ENCODE measurements at regions not wholly inside any gene's neighbourhood (a gene's known extent, or its start where the extent isn't known, plus 50 kb on each side); places are given as distances from the start of the nearest gene placed in this dataset.

DNA sequence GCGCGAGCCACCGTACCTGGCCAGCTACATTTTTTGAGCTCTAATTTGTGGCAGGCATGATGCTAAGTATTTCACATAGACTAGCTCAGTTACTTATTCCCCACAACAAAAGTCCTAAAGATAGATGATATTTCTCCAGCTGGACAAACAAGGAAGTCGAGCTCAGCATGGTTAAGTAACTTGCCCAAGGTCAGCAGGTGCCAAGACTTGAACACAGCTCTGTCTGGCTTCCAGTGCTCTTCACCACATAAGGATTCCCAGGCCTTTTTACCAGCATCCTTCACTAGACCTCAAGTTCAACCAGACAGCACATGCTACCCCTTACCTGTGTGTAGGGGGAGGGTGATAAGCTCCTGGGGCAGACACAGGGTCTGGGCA is 177.3 kb upstream of the NCAM1 start:
- DNase-seq (ENCODE audit: low spot score) = no peak

DNA sequence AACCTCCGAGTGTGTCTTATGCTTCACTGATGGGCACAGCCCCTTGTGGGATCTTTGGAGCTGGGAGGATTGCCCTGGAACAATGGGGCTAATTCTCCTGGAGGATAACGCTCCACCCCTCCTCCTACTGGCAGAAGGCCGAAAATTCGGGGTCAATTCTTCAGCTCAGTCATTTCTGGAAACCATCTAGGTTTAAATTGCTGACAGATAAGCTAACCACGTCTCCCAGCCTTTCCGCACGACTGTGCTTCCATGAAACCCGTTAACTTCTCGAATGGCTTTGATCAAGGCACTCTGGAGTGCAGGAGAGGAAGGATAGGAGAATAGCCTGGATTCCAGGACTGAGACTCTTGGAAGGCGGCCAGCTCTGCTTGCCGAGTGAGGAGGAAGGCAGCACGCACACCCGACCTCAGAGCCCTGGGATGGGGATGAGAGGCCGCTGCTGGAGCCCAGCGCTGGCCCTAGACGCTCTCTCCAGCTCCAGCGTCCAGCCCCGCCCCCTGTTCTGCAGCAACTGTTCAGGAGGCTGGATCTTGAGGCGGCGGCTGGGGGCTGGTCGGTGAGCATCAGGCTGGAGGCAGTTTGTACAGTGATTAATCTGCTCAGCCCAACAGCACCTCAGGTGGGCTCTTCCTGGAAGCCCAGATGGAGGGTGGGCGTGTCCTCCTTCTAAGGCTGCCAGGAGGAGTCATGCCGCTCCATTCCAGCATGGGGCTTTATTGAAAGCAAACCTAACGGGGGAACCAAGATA is 176.7 kb upstream of the NCAM1 start:
- no peak for DNase-seq (ENCODE audit: low spot score)

DNA sequence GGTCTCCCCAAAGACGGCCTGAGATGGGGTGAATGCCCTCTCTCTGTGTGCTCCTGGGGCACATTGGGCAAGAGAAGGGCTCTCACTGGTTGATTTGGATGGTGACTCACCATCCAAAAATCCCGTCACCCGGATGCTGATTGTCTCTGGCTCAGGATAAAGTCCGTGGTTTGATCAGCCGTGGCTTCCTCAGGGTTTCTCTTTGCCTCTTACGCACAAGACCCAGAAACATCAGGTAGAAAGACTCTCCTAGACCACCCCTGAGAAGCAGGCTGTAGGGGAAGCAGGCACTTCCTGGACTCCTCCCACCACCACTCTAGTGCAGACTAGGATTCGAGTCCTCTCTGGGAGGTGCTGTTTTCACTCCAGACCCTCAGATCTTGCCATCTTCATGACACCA is 176.1 kb upstream of the NCAM1 start:
- DNase-seq (ENCODE audit: low spot score) = no peak

DNA sequence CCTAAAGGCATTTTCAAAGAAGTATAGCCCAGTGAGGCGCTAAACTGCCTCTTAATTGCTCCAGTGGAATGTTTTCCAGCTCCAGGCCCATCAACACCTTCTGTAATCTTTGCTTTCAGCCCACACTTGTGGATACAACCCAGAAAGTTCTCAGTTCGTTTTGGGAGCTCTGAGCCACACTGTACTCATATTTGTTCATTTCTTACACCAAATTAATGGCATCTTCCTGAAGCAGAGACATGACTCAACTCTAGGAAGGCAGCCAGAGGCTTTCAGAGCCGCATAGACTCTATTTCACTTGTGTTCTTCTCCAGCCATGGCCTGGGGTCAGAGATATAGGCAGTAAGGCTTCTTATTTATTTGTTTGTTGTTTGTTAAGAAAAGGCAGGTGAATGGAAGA is 175.5 kb upstream of the NCAM1 start:
- no peak for DNase-seq (ENCODE audit: low spot score)

DNA sequence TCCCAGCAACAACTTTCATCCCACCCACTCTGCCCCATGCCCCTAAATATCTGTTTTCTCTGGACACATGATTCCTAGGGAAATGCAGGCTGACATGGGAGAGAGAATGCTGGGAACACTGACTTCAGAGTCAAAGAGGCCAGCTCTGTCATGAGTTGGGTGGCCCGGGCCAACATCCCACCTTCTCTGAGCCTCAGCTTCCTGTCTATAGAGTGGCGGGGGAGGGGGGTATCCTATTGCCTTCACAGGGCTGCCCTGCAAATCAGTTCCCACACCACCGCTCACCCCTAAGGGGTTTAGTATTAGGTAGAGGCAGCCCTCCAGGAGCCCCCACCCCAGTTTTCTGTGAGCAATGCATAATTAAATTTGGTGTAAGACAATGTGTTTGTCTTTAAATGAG is 175.0 kb upstream of the NCAM1 start:
- no peak for DNase-seq (ENCODE audit: low spot score)

DNA sequence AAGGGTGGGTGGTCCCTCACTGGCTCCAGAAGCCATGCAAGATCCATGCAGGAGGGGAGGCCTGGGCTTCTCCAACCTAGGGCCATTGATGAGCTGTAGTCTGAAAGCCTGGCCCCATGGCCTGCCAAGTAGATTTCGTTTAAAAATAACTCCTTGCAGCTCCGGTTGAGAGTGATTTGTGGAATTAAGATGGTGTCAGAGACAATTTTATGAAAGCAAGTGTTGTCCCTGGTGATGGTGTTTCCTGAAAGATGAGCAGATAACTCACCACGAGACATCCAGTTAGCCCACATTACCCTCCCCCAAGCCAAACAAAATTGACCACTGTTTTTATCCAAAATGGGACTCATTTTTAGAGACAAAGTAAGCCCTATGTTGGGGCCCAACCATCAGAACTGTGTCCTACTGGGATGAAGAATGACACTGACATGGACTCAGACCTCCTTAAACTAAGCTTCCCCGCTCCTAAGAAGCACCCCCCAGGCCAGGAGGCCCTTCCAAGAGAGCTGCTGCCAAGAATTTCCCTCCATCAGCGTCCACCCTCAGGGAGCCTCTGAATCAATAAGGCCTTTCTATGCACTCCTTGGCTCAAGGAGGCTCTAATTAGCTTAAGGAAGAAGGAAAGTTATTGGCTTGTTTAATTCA is 174.2 kb upstream of the NCAM1 start:
- no peak for DNase-seq (ENCODE audit: low spot score)

DNA sequence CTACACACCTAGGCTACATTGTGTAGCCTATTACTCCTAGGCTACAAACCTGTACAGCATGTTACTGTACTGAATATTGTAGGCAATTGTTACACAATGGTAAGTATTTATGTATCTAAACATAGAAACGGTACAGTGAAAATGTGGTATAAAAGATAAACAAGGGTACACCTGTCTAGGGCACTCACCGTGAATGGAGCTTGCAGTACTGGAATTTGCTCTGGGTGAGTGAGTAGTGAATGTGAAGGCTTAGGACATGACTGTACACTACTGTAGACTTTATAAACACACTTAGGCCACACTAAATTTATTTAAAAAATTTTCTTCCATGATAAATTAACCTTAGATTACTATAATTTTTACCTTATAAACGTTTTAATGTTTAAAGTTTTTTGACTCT is 171.7 kb upstream of the NCAM1 start:
- DNase-seq (ENCODE audit: low spot score) = no peak

DNA sequence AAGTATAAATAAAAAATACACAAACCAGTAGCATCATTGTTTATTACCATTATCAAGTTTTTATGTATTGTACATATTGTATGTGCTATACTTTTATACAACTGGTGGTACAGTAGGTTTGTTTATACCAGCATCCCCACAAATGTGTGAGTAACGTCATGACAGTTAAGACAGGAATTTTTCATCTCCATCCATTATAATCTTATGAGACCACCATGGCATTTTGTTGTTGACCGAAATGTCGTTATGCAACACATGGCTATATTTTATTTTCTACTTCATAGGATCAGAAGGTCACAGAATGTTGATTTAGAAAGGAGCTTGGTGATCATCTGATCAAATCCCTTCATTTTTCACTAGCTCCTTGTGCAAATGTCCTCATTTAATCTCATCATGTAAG is 170.9 kb upstream of the NCAM1 start:
- no peak for DNase-seq (ENCODE audit: low spot score)

DNA sequence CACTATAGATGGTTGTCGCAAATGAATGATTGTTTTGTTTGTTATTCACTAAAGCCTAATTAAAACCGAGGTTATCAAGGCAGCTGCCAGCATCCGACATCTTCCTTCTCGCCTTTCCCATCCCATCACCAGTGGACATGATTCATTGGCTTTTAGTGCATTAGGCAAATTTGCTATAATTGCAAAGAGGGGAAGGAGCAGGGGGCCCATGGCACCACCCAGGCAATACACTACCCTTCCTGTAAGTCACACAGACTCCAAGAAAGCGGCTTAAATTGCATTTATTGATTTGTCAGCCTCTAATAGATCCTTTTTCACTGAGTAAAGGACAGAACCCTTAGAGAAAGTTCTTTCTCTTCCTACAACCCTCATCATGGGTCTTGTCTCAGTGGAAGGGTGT is 169.2 kb upstream of the NCAM1 start:
- DNase-seq (ENCODE audit: low spot score) = no peak

DNA sequence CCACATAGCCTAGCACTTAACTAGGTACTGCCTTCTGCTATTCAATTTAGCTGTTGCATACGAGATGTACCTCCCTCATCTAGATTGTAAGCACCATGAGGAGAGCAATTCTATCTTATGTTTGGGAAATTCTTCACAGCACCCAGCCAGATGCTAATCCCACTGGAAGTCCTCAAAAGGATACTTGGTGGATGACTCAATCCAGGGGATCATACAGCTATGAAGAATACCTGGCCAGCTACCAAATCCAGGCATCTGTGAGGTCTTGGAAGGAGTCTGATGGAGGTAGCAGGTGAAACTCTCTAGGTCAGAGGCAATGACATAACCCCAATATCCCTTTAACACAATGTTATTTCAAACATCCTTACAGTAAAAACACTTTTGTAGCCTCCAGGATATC is 167.8 kb upstream of the NCAM1 start:
- no peak for DNase-seq (ENCODE audit: low spot score)

DNA sequence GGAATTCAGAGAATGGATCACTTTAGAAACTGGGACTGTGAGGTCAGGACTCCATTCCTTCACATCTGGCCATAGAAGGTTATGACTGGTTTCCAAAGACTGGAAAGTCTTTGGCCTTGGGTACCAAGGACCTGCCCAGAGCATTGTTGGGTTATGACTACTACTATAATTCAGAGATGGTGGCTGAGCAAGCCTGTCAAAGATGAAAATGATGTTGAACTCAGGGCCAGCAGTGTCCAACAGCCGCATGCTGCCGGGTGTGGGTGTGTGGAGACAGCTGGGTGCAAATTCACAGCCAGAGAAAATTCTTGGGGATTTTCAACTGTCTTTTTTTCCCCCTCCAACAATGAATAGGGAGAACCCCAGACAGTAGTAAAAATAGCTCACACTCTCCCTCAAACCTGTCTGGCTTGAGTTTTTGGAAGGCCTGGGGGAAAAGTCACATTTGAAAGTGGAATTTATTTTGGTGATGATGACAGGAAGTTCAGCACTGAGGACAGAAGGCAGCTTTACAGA is 166.8 kb upstream of the NCAM1 start:
- no peak for DNase-seq (ENCODE audit: low spot score)

DNA sequence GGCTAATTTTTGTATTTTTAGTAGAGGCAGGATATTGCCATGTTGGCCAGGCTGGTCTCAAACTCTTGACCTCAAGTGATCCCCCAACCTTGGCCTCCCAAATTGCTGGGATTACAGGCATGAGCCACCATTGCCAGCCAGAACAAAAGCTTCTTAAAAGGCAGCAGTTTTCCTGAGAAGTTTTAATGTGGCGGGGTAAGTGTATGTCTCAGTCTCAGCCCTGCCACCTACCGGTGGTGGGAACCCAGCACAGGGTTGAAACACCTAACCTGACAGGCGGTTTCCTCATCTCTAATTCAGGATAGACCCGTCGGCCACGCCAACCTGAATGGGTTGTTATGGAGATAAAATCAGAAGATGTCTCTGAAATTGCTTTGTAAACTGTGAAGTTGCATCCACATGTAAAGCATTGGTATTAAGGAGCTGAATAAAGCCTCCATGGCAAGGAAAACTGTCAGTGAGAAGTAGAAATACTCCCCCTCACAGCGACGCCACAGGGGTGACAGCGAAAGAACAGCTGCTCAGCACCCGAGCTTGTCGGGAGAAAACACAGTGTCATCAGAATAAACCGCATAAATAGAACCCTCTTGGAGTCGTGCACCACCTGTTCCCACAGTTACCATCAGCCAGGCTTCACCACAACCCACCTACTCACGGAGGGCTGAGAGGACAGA is 165.9 kb upstream of the NCAM1 start:
- no peak for DNase-seq (ENCODE audit: low spot score)

DNA sequence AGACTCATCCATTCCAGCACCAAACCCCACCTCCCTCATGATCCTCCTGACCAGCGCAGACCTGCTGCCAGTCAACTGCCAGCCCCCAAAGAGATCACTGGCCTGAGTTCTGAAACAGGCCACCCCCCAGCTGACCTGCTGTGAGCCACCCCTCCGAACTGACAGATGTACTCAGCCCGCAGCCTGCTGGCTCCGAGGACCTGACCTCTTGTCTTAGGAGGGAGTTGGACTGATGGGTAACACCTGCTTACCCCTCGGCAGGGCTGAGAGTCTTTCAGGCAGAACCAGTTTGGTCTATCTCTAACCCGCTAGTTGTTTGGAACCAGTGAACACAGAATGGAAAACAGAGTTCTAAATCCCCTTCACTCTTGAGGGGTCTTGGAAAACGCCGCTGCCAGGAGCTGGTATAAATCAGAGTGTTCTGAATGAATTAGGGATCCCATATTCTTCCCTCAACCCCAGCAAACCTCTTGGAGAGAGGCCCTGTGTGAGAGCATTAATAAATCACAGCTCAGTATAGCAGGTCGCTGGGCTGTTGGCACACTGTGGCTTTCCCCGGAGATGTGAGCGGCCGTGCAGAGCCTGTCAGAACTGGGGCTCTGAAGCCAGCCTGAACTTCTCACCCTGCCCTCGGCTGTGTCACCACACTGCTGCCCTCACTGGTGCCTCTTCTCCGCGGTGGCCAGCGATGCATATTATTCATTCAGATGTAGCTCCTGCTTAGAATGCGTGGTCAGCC is 165.1 kb upstream of the NCAM1 start:
- DNase-seq (ENCODE audit: low spot score) = no peak

DNA sequence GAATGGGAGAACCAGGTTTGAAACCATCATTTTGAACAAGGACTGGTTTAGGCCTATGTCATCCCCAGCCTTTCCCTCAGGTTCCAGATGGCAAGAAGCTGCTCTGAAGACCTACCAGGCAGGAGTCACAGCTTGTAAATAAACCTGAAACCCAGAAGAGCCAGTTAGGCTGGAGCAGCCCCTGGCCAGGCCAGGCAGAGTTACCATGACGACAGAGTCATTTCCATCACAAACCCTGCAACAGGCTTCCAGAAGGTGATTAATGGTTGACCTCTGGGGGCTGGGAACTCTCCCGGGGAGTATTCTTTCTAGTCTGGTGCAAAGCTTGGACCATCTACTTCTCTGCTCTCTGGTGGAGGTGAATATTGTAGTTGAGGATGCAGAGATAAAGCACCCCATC is 164.1 kb upstream of the NCAM1 start:
- no peak for DNase-seq (ENCODE audit: low spot score)

DNA sequence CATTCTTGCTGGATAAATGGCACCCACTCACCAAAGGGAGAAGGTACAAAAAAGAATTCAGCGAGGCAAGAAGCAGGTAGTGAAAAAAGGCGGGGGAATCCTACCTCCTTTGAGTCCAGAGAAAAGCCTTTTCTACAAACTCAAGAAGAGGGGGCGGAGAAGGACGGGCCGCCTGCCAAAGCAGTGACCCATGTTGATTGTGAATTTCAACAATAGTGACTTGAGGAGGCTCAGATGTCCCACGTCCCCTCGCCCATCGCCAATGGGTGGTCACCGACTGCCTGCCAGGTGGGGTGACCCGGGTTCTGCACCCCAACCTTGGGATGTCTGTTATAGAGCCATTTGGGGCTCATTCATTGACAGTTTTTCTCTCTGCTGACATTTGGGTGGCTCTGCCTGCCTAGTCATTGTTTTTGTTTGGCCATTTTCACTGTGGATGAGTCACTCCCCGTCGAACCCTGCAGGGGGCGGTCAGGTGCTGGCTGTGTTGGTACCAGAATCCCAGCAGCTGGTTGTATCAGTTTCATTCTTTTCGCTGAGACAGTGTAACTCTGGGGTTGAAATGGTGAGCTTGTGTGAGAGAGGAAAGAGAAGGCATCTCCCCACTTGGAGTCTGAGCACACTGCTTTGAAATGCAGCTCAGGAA is 163.4 kb upstream of the NCAM1 start:
- no peak for DNase-seq (ENCODE audit: low spot score)

DNA sequence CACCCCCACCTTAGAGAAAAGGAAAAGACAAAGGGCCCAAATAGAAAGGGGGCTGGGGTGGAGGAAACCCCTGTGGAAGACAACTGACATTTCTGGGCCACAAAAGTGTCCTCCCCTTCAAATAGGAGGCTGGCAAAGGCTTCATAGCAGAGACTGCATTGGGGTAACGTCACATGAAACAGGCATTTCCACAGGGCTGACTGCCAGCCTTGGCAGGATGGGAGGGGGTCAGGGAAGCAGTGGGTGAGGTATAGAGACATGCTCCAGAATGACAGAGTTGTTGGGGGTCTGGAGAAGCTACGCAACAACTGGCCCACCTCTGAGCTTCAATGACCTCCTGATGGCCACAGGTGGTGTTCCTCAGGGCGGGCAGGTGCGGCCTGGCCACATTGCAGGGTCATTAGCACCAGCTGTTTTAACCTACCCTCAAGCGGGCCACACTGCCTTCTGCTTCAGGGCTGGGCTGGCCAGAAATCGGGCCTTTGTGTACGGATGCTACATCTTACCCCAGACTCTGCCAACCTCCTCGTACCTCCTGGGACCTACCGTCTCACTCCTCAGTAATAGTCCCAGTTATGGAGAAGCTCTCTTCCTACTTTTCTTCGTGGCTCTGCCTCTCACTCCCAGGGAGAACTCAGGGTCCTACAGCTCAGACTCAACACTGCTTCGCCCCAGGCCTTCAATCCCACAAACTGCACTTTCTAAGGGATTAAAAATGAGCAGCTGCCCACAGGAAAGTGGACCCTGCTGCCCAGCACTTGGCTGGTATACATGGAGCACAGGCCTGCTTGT is 160.0 kb upstream of the NCAM1 start:
- DNase-seq (ENCODE audit: low spot score) = no peak

DNA sequence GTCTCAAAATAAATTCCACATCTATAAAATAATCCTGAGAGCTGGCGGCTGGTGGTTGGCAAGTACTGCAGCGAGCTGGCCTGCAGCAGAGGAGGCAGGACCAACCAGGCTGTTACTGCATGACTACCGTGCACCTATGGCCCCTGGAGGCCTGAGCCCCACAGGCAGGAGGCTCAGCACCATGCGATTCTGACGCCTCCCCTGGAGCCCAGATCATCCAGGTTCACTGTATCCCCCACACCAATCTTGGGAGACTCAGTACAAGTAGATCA is 159.5 kb upstream of the NCAM1 start:
- DNase-seq (ENCODE audit: low spot score) = no peak

DNA sequence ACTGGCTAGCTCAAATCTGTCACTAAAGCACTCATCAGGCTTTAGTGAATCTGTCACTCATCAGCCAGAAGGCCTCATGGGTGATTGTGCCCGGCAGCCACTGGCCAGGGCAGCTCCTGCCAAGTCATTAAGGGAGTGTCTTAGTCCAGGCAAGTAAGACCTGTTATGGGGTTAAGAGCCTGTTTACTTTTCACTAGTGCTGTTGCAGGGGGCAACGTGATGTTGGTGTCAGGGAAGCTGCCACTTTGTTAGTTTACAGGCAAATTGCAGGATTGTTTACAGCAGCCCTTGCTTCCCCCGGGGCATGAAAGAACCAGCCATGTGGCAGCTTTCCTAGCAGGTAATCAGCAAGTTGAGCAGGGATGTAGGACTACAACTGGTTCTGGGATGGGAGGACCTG is 155.6 kb upstream of the NCAM1 start:
- DNase-seq (ENCODE audit: low spot score) = no peak

DNA sequence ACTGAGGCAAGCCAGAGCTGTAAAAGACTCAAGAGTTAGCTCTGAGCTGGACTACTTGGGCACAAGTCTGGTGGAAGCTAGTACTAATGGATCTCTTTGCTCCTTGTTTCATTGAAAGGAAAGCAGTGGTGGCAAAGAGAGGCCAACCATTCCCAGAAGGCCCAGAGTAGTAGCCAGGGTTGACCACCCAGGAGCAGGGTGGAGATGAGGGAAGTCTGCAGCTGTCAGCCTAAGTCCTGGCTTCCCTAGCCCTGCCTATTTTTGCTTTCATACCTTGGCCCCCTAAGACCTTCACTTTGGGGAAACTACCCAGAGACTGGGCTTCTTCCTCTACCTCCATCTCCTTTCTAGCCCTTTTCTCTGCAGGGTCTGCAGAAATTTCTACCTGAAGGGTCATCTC is 155.0 kb upstream of the NCAM1 start:
- DNase-seq (ENCODE audit: low spot score) = no peak

DNA sequence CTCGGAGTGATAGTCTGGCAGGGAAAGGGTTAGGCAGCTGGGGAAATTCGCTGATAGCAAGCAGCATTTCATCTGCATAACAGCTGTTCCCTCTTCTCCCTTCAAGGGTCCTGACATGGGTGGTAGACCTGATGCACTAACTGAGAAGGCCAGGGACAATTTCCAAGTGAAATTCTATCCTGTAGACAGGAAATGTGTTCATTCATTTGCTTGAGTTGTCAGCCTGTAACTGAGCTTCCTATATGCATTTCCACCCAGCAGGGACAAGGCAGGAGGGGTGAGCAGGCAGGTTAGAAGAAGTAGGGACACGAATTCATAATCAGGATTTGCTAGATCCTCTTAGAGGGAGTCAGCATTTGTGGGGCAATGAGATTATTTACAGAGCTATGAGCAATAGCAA is 154.3 kb upstream of the NCAM1 start:
- DNase-seq (ENCODE audit: low spot score) = no peak

DNA sequence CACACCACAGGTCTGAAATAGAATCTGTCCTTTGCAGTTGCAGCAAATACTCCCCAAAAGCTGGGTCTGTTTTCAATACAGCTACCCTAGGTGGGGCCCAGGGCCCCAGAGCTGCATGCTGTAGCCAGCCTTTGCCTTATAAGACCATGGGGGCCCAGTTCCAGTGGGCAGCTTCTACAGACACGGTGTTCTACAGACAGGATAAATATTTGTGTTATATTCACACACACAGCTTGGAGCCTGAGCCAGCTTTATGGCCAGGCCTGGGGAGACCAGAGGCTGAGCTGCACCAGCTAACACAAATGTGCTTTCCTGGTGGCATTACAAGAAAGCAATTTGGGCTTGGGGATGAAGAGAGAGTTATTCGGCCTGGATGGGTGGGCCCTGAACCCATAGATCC is 151.8 kb upstream of the NCAM1 start:
- no peak for DNase-seq (ENCODE audit: low spot score)

Data from ureter (tissue), 1 donor.